Activated gamma-delta T cell treated with Interleukin-2 at 50 U/mL for 16 hours (primary cell): ENCODE measurements at regions not wholly inside any gene's neighbourhood (a gene's known extent, or its start where the extent isn't known, plus 50 kb on each side); places are given as distances from the start of the nearest gene placed in this dataset.

Experiments used
- DNase-seq: peaks from one replicate; pipeline ENCODE4 v3.0.0-alpha.2; 2020

DNA sequence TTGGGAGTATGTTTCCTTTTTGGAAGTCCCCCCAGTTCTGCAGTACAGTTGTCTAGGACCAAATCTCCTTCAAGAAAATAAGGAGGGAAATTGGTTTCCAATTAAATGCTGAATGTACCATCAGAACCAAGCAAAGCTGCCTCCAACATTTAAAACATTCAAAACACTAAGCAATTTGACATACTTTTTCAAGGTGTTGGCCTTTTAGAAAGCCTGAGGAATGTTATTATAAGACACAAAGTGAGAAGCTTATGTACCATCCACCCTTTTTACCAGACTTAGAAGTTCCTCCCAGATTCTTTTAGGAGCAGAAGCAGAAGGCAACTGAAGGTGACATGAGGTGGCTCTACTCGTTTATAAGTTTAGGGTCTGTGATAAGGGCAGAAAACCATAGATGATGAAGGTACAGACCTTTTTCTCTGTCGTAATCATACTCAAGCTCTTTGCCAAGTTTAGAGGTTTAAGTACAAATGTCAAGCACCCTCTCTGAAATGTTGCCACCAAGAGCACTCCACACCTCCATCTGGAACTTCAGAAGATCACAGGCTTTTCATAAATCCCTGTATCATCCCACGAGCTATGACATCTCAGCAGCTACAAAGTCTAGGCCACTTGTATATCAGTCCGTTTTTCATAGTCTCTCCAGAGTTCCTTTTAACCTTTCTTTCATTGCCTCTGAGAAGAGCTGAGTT lies 282.5 kb upstream of the THBS1 start:
- no peak for DNase-seq

DNA sequence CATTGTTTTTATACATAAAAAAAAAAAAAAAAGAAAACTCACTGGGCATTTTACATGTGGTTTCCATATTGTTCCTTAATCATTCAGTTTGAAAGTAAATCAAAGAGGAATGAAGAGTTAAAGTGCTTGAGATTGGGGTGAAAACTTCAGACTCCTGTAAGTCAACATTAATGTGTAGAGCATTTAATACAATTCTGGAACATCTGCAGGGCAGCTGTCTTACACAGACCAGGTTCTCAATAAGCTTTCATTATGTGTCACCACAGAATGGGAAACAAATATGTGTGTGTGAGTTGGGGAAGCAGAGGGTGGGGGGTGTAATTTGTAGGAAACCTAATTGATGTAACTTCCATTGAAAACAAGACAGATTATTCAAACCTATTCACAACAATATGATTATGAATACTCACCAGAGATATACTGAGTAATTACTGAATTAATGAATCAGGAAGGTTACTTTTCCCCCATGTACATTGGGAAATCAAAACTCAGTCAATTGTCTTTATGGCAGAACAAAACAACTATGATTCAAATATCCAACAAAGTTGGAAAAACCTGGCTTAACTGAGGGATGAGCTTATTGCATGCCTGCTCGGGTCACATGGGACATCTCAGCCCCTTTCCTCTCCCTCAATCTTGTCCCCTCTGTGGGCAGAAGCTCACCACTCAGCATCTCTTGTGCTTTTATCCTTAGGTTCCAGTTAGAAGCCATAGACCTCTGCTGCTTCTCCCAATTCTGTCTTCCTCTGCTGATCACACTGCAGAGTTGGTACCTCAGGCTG lies 281.2 kb upstream of the THBS1 start:
- DNase-seq: no peak

DNA sequence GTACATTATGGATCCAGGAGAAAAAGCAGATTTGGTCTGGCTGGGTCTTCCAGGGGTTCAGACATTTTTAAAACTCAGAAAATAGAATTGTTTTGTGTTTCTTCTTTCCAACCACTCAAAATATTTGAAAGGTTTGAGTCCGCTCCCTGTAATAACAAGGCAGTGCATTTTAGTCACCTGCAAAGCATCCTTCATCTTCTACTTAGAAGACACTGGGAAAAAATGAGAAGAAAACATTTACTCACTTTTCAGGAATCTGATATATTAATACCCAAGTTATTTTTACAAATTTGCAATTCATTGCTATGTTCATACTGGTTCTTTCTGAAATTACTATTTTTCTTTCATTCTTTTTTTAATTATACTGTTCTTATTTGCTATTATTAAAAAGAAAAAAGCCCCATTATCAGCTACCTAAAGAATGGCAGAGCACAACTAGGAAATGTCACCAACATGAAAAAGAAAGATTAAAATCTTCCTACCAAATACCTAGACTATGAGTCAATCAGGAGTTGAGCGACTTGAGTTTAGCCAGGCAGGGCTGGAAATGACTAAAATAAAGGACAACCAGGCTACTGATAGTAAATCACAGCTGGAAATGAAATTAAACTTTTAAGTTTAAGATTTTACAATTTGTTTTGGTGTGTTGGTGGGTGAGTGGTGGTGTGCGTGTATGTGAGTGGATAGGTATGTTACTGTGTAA lies 280.3 kb upstream of the THBS1 start:
- no peak for DNase-seq

DNA sequence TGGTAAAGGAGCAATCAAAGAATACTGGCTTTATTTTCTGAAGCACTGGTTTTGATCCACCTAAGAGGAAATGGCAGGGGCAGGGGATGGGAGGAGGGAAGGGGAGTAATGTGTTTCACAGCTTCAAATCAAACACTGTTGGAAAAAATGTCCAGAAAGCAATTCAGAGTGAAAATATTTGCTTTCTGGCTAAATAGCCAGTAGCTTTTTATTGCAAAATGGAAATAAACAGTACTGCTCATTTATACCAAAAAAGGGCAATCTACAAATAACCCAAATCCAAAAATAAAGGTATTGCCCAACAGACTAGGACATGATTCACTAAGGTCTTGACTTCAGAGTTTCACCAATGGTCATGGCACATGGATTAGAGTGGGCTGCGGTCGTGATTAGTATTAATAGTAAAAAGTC lies 279.3 kb upstream of the THBS1 start:
- DNase-seq: no peak

DNA sequence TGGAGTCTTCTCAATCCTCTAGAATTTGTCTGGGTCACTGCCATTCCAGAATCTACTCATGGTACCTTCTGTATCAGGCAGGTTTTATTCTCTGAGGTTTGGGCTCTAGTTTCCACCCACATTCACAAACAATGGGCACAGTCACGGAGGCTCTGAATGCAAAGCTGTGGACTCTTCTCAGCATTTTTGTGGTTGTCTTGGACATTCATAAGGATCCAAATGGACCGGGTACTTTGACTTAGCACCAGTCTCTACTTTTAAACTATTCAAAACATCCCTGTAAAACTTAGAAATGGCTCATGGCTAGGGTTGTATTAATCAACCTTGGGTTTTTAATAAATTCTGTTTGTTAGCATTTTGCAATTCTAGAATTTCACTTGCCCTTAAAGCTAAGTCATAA lies 277.9 kb upstream of the THBS1 start:
- DNase-seq: no peak

DNA sequence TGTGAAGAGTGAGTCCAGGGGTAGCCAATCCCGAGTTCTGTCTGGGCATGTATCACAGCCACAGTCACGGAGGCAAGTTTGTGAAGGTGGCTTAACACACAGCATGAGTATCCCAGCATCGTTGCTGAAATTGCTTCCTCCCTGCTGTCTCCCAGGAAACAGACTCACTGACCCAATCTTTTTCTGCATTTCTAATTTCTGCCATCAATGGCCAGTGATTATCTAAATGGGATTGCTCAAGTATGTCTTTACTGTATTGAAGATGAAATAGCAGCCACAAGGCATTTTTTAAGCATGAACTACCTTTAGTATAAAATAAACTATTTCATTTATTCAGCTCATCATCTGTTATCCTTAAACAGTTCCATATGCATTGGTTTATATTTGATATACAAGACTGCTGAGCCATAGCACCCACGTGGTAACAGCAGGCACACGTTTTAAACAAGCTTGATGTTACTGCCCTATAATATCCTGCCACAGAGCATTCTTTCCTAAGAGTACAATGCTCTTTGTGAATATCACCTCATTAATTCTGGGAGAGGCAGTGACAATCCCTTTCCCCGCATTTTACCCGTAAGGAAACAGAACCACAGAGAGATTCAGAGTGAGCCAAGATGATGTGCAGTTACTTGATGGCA lies 276.6 kb upstream of the THBS1 start:
- no peak for DNase-seq

DNA sequence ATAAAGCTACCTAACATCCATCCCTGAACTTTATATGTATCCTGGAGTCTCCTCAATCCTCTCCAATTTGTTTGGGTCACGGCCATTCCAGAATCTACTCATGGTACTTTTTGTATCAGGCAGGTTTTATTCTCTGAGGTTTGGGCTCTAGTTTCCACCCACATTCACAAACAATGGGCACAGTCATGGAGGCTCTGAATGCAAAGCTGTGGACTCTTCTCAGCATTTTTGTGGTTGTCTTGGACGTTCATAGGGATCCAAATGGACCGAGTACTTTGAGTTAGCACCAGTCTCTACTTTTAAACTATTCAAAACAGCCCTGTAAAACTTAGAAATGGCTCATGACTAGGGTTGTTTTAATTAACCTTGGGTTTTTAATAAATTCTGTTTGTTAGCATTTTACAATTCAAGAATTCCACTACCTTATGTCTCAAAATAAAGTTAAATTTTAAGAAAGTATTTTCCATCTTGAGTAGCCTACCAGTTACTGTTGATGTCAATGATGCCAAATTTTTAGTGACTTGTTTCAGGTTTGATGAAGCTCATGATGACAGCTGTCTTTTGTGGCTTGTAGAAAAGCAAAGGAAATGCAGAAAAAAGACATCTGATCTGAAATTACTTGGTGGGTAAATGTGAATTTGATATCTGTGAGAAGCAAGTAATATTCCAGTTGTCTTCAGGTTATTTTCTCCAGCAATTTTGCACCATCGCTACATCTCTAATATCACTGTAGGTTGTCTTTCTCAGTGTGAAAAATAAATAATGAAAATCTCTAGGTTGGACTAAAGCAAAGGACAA lies 275.7 kb upstream of the THBS1 start:
- no peak for DNase-seq

DNA sequence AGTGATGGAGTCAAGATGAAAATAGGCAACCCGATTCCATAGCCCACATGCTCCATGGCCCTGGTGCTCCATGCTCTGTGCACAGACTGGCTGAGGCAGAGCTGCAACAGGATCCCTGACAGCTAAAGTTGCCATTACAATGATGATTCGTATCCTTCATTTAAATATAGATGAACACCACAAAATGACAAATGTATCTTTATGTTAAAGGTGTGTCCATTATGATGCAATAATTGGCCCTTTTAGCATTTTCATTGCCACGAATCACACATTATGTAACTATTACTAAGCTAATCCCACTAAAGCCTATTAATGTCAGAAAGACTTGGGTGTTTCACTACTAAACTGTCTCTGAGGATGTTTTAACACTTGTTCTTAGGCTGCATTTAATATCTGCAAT lies 270.2 kb upstream of the THBS1 start:
- DNase-seq: no peak

DNA sequence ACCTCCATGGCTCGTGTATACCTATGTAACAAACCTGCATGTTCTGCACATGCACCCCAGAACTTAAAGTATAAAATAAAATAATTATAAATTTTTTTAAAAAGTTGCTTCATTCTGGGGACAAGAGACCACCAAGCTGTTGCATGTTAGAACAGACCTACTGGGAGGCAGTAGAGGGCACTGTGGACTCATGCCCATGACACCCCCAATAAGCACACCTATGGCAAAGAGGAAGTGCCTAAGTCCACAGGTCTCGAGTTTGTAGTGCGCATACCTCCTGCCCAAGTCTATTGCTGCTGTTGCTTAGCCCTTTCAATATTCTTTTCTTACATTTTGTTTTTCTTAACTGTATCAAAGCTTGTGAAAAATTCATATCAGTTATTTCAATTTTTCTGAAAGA lies 267.9 kb upstream of the THBS1 start:
- DNase-seq: no peak

DNA sequence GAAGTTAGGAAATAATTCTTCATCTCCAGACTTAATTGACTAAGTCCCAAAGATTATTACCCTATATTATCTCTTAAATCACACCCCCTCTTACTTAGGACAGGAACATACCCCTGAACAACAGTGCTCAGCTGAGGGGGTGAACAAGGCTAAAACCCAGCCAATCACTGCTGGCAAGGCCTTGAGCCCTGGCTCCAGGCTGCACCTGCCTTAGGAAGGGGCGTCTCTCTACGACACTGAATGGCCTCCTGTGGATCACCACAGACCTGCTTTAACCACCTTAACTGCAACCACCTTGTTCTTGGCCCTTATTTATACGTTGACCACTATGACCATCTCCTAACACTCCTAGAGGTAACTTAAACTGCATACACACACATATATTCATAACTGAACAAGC lies 267.4 kb upstream of the THBS1 start:
- no peak for DNase-seq

DNA sequence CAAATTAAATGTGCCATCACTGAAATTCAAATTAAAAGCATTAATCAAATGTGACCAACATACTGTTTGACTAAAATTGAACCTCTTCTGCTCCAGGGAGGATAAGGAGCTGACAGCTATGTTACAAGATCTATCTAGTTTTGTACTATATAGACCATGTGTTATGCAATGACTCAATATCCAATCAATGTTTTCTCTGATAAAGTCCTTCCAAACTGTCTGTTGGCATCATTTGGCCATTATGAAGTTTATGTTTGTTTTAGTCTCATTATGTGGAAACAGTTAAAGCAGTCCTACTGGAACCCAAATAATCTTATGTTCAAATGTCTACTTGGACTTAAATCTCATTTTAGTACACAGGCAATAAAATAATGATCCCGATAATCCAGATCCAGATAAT lies 267.0 kb upstream of the THBS1 start:
- DNase-seq: no peak

DNA sequence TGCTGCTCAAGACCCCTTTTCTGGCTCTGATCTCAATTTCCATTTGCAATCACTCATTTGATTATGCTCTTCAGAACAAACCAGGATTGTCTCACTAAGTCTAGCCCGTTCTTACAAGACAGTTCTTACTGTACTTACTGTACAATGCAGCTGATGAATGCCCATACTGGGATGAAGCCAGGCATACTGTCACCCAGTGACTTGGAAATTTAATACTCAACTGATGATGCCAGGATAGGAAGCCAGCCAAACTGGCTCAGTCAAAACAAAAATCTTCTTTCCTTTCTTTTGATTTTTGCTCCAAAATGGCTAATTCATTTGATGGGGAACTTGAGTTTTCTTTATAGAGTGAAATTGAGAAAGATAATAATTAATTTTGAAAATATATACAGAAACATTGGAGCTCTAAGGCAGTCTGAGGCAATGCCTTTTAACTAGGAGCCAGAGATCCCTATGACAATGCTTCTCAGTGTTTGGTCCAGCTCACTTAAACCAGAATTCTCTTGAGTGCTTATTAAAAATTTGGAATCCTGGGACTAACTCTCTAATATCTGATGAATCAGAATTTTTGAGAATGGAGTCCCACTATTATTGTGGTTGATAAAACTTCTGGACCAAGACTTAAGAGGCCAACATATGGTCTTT lies 265.6 kb upstream of the THBS1 start:
- DNase-seq: no peak

DNA sequence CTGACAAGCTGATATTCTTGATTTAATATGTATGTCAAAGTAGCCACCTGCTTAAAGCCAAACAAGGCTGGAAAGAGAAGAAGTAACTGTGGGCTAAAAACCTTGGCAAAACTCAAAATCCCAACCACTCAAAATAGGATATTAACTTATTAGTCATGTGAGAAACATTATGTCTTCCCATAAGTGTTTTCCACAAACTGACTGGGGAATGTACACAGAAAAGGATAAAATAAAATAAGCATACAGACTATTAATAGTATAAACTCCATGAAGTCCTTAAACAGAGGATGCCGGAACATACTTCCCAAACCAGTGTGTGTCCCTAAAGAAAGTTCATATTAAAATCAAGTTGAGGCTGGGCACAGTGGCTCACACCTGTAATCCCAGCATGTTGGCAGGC lies 263.7 kb upstream of the THBS1 start:
- DNase-seq: no peak

DNA sequence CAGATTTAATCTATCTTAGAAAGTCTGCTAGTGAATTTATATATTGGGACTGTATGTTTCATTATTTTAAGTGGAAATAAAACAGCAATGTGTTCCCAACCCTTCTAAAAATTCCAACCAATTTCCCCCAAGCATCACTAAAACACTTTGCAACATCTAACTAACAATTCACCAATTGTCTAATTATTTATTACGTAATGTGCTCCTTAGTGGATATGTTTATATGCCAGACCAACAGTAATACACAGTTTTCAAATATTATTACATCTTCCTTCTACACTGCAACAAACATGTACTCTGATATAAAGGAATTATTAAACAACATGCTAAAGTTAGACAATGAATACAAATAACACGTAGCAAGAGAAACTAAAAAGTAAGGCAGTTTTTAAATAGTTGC lies 262.6 kb upstream of the THBS1 start:
- no peak for DNase-seq

DNA sequence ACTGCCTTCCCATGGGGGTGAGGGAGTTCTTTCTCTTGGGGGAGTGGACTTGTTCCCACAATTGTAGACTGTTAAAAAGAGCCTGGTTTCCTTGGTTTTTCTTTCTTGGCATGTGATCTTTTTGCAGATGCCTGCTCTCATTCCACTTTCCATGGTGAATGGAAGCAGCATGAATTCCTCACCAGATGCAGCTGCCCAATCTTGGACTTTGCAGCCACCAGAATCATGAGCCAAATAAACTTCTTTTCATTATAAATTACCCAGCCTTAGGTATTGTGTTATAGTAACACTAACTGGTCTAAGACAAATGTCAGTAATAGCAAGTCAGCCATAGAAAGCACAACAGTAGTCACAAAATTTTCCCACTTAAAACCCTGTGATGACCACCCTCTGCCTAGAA lies 260.5 kb upstream of the THBS1 start:
- no peak for DNase-seq

DNA sequence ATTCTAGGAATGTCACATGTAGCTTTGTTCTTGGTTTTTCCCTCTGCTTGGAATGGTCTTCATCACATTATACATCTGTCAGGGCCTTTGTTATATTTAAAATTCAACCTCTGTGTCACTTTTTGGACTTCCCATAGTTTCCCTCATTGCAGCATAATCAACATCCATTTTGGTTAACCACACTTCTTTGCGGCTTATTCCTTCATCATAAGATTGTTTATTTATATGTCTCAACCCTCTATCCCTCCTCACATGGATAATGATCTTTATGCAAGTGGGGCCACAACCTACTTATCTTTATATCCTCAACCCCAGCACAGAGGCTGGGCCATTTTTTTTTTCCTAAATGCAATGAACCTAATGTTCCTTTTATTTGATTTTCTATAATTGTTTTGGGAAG lies 260.0 kb upstream of the THBS1 start:
- no peak for DNase-seq

DNA sequence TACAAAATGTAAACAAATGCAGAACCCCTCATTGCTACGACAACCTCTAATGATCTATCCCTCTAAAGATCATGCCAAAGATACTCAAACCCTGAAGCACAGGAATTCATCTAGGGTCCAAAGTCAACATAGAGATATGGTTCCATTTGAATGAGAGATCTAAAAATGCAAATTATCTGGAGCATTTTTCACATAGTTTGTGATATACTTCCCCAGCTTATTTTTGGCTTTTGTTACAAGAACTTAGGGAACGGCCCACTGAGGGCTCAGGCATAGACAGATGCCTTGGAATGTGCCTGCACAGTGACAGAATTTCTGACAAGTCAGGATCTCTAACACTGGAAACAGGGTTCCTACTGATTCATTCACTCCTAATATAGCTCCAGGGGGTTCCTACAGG lies 258.9 kb upstream of the THBS1 start:
- DNase-seq: no peak

DNA sequence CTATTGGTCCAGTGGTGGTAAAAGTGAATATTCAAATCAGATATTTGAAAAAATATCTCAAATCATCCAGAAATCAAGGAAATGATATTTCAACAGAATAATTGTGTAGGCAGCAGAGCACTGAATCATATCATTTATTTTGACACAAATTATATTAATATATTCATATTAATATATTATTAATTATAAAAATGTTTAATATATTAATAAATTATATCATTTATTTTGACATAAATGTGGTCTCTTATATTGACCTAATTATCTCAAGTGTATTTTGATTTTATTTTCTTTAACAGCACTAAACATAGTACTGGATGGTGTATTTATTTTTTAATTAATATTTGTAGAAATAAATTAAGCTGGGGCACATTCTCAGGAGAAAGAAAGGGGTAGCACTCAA lies 257.7 kb upstream of the THBS1 start:
- DNase-seq: no peak

DNA sequence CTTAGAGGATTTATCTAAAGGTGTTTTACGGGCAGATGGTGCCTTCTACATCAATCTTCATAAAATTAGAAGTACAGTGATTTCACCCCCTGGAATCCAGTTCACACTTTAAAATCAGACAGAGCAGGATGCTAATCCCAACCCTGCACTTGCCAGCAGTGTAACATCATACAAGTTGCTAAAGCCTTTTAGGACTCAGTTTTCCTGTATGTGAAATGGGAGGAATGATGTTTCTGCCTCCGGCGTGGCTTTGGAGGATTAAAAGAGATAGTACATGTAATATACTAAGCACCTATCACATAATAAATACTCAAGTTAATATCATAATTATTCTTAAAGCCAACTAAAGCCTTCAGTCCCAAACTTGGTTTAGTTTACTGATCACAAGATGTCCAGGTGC lies 257.2 kb upstream of the THBS1 start:
- no peak for DNase-seq

DNA sequence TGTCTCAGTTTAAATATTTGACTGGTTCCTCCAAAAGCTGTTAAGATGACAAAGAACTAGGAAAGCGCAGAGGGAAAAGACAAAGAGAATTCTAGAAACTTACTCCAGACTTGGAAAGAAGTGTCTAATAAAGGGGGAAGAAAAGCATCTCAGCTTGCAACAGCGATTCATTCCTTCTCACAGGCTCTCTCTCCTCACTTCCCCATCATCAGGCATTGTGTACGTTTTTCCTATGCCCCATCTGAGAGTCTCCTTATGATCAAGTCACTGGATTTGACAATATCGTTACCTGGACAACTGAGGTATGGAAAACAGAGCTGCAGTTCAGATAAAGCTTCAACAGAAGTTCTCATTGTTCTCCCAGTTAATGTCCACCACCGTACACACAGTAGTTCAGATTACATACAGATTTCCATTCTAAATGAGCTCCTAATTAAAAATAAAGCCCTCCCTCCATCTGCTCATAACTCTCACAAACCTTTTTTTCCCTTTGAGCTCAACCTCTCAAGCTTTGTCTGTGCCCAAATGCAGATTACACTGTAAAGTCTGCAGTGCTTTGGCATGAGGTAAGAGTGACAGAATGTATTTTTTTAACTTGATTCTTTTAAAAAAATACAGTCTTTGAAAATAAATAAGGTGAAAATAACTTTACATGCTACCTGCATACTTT lies 254.4 kb upstream of the THBS1 start:
- DNase-seq: no peak

DNA sequence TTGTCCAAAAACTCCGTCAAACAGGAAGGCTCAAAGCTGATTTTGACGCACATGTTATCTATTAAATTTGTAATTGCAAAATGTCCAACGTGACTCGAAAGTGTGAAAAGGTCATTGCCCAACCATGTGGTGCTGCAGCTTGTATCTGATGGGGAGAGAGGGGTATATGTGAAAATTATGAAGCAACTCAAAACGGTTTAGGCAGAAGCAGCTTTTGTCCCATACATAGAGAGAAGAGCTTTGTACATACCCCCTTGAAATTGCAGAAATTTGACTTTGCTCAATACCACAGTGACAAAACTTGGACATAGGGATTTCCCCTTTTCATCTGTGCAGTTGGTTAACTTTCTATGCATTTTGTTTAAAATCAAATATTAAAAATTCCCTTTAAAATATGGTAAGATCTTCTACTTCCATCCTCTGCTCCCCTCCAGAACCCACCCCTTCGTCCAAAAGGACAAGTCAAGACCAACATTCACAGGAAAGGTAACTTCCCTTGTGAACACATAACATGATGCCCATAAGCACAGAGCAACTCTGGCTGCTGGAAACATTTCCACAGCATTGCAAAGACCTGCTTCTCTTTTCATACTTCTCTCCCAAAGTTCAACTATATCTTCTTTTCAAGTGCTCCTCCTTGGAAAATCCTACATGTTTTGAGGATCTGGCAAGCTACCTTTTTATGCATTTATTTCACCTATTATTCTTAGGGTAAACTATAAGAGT lies 253.7 kb upstream of the THBS1 start:
- no peak for DNase-seq
